Peyer's patch (tissue), 4 donors: ENCODE measurements at regions not wholly inside any gene's neighbourhood (a gene's known extent, or its start where the extent isn't known, plus 50 kb on each side); places are given as distances from the start of the nearest gene placed in this dataset.

Source experiments
- CTCF ChIP-seq, 6 experiments: fragments of 450-650 bp in 4 of 6; fragments of 200-600 bp in 2 of 6; sonication (generic) in 1 of 6; IDR thresholded peaks; one replicate each; pipeline ENCODE4 v1.5.1; 2017 to 2019; ENCODE audit warnings: antibody characterized with exemption in 6 of 6, mild to moderate bottlenecking in 3 of 6, moderate library complexity in 1 of 6
- POLR2A ChIP-seq, 2 donors: fragments of 450-650 bp; IDR thresholded peaks; one replicate each; pipeline ENCODE4 v1.5.1; 2017; ENCODE audit warnings: antibody characterized with exemption in 2 of 2, mild to moderate bottlenecking in 2 of 2, moderate library complexity in 2 of 2

GRCh38 chr1:29529677-29530278 is 293.5 kb downstream of the PTPRU start:
- TF ChIP-seq CTCF (IDR thresholded peaks at IDR 0.05) (no peak), POLR2A (IDR thresholded peaks at IDR 0.05) (no peak)
